NCI-H128 (cell line): ENCODE measurements at regions not wholly inside any gene's neighbourhood (a gene's known extent, or its start where the extent isn't known, plus 50 kb on each side); places are given as distances from the start of the nearest gene placed in this dataset.
"Not testable (repeated sequence)": the region's sequence is repeated elsewhere in the genome, so short reads cannot be mapped to it uniquely, and the experiment has no call there.

Source experiments
- DNase-seq: peaks from one replicate; lab custom pipeline; 2025; ENCODE audit not compliant: unreplicated experiment; lab: John Stamatoyannopoulos, UW

DNA sequence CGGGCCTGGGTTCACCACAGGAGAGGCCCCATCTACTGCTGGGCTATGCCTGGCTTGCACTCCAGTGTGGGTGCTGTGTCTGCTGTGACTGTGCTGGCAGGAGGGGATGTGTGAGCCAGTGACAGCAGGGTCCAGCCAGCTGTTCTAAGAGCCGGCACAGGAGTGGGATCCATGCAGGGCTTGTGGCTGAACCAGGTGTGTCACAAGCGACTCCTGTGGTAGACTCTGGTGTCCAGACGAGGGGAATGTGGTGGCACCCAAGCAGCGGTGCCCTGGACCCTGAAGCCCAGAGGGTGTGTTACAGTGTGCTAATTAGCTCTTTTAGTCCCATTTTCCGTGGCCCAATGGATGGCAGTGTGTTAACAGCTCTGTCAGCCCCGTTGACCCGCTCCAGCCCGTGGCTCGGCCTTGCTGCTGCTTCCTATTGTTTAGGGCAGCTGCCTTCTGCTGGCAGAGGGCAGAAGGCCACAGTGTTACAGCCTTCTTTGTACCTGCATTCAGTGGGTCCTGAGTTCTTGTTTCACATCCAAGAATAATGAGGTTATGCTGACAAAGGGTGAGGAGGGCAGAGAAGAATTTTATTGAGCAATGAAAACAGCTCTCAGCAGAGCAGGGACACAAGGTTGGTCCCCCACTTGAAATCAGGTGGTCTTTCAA lies 78.5 kb upstream of the RNU6-1 start:
- no peak for DNase-seq

DNA sequence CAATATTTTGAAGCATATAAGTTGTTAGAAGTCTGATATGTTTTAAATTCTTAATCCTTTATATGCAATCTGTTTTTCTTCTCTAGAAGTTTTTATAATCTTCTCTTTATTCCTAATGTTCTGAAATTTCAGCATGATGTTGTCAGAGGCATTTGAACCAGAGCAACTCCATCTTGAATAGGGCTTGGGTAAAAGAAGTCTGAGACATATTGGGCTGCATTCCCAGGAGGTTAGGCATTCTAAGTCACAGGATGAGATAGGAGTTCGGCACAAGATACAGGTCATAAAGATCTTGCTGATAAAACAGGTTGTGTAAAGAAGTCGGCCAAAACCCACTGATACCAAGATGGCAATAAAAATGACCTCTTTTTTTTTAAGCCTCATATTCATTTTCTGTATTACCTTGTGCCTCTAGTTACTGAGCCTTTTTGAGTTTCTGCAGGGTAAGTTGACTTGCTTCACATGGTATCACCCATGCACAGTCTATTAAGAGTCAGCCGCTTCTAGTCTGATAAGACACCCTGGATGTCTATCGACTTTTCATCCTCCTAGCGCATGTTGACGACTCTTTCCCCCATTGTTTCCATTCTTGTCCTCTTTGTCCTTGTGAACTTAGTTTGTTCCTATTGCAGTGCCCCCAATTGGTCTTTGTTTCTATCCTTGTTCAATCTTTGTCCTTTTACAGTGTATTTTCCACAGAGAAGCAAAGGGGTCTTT lies 80.8 kb upstream of the RNU6-1 start:
- no peak for DNase-seq

DNA sequence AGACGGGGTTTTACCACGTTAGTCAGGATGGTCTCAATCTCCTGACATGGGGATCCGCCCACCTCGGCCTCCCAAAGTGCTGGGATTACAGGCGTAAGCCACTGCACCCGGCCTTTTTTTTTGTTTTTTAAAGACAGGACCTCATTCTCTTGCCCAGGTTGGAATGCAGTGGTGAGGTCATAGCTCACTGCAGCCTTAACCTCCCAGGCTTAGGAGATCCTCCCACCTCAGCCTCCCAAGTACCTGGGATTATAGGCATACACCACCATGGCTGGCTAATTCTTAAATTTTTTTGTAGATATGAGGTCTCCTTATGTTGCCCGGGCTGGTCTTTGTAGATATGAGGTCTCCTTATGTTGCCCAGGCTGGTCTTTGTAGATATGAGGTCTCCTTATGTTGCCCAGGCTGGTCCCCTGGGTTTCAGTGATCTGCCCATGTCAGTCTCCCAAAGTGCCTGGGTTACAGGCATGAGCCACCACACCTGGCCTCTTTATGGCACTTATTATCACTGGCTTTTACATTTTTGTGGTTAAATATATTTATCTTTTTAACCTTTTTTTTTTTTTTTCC lies 82.3 kb upstream of the RNU6-1 start:
- no peak for DNase-seq

DNA sequence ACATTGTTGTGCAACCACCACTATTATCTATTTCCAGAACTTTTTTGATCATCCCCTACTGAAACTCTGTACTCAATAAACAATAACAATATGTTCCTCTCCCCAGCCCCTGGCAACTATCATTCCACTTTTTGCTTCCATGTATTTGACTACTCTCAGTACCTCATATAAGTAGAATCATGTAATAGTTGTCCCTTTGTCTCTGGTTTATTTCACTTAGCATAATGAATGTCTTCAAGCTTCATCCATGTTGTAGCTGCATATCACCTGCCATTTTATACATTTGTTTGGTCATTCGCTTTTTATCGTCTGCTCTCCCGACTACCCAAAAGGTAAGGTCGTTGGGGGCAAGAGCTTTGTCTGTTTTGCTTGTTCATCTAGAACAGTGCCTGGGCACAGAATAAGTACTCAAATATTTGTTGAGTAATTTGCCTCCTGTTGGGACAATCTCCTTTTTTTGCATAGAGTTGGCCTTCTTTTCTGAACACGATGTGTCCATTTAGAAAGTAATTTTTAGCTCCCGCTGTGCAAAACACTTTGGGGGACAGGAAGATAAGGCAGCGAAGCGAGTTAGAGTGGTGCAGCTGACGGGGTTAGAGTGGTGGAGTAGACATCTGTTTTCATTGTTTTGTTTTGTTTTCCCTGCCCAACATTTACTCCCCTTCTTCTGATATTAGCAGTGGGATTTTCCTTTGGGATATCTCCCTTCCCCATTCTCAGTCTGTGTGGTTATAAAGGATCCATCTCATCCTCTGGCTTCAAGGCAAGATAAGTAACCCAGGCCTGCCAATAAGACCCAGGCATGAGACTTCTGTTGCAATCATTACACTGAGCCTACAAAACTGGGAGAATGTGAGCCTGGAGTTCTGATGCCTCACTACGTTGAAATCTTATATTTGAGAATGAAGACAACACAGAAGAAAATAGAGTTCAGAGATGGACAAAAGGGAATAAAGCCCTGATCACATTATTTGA lies 83.4 kb upstream of the RNU6-1 start:
- peak; percentile 56 for DNase-seq

DNA sequence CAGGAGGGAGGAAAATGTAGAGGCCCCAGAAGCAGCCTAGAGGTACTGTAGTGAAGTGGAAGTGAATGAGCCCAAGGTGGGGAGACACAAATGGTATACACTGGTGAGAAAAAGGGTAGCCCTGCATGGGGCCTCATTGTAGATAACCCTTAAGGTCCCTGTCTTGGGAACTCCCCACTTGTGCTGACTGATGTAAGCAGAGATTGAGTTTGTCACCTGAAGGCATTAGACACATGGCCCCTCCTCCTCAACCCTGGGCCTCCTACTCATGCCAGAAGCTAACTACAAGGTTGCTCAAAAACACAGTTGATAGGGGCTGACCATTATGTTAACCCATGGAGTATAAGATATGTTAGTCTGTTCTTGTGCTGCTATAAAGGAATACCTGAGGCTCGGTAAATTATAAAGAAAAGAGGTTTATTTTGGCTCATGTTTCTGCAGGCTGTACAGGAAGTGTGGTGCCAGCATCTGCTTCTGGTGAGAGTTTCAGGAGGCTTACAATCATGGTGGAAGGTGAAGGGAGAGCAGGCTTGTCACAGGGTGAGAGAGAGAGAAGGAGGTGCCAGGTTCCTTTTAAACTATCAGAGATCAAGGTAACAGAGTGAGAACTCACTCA lies 84.6 kb upstream of the RNU6-1 start:
- DNase-seq, result no peak

DNA sequence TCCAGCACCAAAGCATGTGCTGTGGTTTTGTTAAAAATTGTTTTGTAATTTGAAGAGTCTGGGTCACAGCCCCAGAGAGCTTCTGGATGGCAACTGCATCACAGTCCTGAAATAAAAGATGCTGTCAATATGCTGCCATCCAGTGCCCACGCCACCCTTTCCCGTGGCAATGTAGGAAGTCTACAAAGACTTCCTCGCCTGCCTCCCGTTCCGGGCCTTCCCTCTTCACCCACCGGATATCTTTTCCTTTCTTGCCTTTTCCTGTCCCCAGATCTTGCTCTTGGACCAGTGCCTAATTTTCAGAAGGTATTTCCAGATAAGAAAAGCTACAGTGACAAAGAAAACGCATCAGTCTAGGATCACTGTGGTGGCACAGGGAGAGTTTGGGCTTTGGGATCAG lies 85.3 kb upstream of the RNU6-1 start:
- no peak for DNase-seq

DNA sequence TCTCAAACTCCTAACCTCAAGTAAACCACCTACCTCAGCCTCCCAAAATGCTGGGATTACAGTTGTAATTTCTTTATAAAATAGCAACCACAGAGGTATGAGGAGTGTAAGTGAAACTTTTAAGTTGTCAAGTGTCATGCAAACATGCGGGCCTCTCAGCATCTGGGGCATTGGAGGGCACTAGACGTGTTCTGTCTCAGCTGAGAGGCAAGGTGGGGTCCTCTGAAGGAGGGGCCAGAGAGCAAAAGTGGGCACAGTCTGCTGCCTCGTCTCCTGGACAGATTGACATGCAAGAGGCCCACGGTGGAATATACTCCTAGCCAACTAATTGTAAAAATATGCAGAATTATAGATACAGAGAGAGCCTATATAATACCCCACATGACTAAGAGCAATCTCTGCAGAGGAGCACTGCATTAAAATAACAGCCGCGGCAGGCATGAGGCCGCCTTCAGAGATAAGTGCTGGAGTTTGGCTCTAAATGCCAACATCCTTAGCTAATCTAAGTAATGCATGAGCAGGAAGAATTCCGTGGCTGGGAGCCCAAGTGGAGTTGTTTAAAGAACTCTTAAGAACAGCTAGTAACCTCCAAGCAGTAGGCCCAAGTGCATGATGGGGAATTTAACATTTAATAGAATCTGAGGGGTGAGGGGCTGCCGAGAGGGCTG lies 87.8 kb upstream of the RNU6-1 start:
- DNase-seq, result no peak

DNA sequence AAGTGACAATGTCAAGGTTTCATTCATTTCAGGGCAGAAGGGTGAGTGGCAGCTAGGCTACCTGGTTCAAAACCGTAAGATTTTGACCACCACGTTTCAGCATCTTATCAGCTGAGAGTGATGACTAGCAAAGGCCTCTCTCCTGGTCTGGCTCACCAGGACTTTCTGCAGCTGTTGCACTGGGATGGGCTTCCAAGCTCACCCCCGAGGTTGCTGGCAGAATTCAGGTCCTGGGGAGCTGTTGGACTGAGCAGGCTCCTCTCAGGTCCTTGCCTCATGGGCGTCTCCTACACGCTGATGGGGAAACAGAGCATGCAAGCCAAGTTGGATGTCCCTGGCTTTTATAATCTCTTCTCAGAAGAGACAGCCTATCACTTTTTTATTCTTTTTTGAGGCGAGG lies 88.8 kb upstream of the RNU6-1 start:
- no peak for DNase-seq

DNA sequence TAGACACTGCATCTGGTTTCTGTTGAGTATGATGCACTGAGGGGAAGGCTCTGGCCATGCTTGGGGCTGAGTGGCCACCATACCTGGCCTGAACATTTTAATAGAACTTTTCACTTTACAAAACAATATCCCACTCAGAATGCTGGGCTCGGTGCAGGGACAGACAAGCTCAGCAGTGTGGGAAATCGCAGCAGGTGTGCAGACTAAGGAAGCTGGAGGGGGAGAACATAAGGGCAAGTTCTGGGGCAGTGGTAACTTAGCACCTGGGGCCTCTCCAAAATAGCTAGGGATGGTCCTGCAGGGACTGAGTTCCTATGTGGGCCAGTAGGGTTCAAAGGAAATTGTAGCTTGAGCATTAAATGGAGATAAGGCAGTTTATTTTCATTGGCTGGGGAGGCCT lies 90.9 kb upstream of the RNU6-1 start:
- no peak for DNase-seq

DNA sequence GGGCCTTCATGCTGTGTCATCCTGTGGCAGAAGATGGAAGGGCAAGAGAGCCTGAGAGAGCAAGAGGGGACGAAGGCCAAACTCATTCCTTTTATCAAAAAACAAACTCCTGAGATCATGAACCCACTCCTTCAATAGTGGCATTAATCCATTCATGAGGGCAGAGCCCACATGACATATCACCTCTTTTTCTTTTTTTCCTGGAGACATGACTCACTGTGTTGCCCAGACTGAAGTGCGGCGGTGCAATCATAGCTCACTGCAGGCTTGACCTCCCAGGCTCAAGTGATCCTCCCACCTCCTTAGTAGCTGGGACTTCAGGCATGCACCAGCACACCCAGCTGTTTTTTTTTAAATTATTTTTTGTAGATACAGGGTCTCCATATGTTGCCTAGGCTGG lies 92.0 kb upstream of the RNU6-1 start:
- no peak for DNase-seq

DNA sequence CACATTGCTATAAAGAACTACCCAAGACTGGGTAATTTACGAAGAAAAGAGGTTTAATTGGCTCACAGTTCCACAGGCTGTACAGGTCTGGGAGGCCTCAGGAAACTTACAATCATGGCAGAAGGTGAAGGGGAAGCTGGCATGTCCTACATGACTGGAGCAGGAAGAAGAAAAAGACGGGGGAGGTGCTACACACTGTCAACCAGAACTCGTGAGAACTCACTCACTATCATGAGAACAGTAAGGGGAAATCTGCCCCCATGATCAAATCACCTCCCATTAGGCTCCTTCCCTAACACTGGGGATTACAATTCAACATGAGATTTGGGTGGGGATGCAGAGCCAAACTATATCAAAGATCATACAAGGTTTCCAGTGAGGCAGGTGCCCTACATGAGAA lies 94.3 kb upstream of the RNU6-1 start:
- DNase-seq, result not testable (repeated sequence)

DNA sequence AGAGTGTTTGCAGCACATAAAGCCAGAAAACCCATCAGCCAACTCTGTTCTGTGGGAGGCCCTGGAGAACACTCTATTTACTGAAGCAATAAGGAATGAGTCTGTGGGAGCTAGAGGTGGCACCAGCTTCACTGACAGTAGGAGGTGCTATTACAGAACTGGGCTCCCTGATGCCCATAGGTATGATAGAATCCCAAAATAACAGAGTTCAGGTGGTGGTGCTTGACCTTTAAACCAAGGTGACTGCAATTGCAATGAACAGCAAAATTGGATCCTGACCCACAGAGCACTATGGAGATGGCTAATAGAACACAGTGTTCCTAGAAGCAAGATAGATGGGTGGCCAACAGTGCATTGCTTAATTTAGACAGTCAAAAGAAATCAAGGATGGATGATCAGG lies 95.4 kb upstream of the RNU6-1 start:
- no peak for DNase-seq

DNA sequence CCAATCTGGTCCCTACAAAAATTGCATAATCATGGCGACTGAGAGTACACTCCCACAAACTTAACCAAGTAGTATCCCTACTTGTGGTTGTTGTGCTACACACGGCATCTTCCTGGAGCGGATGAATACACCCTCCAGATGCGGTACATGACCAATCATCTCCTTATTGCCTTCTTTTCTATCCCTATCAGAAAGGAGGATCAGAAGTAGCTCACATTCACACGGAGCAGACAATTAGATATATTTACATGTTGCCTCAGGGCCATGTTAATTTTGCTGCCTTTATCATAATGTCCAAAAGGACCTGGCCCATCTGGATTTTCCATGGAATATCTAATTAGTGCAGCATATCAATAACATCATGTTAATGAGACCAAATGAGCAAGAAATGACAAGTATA lies 96.4 kb upstream of the RNU6-1 start:
- no peak for DNase-seq

DNA sequence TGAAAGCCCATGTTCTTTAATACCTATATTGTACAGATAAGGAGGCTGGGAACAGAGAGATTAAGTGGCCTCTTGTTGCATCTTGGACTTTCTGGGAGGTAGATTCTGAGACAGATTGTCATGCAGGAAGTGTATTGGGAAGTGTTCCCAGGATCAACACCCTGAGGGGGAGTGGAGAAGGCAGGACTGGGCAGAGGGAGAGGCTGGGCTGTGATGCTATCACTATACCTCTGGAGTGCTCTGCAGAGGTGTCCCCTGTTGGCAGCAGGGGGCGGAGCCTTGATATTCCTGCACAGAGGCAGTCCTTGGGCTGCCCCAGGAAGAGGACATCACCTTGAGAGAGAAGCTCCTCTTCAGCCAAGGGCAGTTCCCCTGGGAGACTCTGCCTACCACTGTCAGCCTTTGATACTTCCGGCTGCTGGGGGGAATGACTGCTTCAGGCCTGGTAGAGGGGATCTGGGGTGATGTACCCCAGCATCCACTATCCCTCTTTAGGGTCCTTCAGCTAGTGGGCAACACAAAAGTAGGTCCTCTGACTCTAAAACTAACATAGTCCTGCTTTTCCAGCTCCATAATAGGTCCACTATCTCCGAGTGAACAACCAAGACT lies 97.4 kb upstream of the RNU6-1 start:
- DNase-seq, result no peak

DNA sequence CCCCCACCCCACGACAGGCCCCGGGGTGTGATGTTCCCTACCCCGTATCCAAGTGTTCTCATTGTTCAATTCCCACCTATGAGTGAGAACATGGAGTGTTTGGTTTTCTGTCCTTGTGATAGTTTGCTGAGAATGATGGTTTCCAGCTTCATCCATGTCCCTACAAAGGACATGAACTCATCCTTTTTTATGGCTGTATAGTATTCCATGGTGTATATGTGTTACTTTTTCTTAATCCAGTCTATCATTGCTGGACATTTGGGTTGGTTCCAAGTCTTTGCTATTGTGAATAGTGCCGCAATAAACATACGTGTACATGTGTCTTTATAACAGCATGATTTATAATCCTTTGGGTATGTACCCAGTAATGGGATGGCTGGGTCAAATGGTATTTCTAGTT lies 99.3 kb upstream of the RNU6-1 start:
- not testable (repeated sequence) for DNase-seq

DNA sequence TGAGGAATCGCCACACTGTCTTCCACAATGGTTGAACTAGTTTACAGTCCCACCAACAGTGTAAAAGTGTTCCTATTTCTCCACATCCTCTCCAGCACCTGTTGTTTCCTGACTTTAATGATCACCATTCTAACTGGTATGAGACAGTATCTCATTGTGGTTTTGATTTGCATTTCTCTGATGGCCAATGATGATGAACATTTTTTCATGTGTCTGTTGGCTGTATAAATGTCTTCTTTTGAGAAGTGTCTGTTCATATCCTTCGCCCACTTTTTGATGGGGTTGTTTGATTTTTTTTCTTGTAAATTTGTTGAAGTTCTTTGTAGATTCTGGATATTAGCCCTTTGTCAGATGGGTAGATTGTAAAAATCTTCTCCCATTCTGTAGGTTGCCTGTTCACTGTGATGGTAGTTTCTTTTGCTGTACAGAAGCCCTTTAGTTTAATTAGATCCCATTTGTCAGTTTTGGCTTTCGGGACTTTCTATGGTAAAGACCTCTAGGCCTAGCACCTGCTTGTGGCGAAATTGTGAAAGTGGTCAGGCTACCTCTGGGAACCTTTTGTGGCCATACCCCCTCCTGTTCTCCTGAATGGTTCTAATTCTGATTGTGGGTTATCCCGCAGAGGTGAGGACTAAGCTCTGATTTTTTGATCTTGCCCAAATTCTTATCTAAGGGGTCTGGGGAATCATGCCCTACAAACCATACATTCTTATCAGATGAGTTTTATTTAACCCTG lies 99.9 kb upstream of the RNU6-1 start:
- not testable (repeated sequence) for DNase-seq

DNA sequence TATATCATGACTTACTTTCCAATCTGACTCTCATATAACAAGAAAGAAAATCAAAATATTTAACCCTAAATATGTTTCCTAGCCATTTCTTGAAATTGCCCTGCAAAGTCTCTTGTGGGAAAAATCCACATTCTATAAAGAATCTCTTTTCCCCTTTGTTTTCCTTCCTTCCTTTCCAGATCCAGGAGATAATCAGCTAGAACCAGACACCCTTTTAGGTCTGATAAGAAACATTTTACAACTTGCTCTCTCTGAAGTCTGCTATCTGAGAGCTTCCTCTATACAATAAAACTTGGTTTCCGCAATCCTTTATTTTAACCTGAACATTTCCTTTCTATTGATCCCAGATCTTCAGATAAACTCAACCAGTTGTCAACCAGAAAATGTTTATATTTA lies 100.5 kb upstream of the RNU6-1 start:
- DNase-seq, result no peak

DNA sequence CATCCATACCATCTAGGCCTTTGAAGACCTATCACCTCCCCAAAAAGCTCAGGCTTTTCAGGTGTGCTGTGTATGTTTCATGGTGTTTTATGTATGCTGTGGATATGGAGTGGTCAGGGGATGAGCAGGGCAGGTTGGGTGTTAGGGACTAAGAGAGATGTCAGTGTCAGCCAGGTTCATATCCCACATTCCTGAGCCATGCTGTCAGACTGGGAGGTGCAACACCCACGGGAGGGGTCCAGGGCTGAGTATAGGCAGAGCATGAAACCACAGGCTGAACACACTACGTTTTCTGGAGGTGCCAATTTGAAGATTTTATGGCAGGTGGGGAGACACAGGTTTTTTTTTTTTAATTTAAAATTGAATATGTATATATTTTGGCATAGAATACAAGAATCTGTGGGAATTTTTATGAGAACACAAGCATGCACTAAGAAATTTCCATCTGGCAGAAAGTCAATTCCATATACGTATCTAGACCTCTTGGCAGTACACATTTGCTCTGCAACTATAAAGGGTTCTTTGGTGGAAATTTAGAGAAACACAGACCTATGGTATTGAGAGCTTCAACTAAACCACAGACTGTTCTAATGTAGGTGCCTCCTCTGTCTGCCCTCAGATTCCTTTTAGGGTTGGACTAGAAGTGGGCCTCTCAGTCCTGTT lies 101.9 kb upstream of the RNU6-1 start:
- no peak for DNase-seq

DNA sequence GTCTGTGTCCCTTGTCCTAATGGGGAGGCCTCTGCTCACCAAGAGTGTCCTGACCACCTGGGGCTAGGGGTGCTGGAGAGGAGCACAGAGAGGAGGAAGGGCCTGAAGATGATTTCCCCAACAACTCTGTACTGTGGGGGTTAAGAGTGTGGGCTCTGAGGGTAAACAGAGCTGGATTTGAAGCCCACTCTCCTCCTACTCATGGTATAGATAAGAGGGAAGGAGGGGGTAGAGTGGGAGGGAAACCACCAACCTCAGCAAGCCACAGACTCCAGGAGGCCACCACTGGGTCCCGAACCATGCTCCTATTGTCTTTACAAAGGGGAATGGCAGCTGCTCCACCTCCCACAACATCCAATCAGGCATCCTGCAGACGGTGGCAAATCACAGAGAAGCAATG lies 103.6 kb upstream of the RNU6-1 start:
- DNase-seq, result no peak
